Midbrain (tissue), 1 donor: ENCODE measurements at regions not wholly inside any gene's neighbourhood (a gene's known extent, or its start where the extent isn't known, plus 50 kb on each side); places are given as distances from the start of the nearest gene placed in this dataset.

ENCODE experiments used
- DNase-seq: peaks from one replicate; lab custom pipeline; 2025; lab: John Stamatoyannopoulos, UW

DNA sequence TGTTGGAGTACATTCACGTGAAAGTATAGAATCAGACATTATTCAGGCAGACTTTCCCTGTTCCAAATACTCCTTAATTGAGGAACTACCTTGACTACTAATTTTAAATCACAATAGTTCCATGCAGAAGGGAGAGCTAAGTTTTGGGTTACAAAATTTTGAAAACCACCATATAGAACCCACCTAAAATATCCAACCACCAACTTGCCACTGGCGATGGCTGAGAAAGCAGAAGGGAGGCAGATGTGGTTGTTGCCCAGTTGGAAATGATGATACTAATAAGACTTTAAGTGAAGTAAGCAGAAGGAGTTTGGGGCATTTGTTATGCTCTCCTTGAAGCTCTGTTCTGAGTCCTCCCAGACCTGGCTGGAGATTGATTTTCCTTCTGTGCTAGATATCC, 190.7 kb downstream of the HLX start:
- no peak for DNase-seq

DNA sequence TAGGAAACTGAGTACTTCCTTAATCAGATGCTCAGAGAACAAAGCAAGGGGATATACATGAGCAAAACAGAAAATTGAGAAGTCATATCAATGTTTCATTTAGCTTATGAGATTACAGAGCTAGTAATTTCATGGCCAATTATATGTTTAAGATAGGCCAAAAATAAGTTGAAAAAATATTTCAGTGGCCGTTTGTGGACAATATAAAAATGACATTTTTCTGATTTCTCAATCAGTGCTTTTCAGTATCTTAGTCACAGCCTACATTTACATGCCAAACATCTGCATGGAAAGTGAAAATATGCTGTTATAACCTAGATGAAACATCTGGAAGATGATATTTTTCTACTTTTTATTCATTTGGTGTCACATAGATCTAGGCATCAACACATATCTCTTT, 192.5 kb downstream of the HLX start:
- DNase-seq, result no peak

DNA sequence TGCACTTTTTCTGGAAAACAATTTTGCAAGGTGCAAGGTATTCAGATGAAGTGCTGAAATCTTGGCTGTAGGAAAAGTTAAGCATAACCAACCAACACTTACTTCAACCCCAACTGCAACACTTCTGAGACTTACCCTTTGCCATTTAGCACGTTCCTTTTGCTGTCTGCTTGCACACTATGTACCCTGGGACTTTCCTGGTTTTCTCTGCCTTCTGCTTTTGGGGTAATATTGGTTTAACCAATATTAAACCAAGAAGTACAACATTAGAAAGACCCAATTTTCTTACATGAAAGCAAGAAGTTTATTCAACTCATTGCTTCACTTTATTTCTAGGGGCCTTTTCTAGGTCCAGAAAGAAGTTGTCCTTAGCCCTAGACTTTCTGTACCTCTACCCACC, 193.0 kb downstream of the HLX start:
- DNase-seq, result no peak

- no peak for DNase-seq
Measured at GRCh38 chr1:221074332-221074731, 195.1 kb downstream of the HLX start.

GRCh38 chr1:221075911-221076310, 196.7 kb downstream of the HLX start:
- no peak for DNase-seq

GRCh38 chr1:221076391-221076811, 197.2 kb downstream of the HLX start:
- no peak for DNase-seq

DNA sequence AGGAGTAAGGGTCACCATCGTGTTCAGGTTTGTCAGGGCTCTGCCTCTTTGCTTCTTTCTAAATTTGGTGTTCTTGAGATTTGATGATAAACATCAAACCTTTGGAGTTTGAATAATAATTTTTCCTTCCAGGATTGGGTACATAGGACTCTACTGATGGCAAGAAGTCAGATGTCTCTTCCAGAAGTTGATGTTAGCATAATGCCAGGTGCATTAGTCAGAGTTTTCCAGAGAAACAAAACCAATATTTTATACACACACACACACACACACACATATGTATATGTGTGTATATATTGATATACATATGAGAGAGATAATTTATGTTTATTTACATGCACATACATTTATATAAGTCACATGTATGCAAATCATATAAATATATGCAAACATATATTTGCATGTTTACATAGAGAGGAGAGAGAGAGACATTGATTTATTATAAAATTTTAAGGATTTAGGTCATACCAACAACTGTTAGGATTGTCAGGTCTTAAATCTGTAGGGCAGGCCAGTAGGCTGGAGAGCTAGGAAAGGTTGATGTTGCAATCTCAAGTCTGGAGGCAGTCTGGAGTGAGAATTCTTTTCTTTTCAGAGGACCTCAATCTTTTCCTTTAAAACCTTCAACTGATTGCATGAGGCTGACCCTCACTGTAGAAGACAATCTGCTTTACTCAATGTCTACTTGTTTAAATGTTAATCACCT, 199.2 kb downstream of the HLX start:
- no peak for DNase-seq

DNA sequence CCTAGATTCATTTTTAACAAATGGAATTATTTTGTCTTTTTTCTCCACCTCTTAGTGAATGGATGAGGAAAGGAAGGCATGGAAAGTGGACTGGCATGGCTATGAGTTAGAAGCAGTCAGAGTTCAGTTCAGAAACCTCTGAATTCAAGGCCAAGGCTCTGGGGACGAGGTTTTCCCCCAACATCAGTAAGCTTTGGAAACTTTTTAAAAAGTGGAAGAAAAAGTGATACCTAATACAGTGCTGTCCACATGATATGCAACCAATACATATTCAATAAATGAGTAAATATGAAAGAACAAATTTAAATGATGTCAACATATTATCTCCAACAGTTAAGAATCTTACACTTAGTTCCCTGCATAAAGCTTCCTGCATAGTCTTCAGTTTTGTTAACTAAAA, 204.7 kb downstream of the HLX start:
- DNase-seq, result no peak

DNA sequence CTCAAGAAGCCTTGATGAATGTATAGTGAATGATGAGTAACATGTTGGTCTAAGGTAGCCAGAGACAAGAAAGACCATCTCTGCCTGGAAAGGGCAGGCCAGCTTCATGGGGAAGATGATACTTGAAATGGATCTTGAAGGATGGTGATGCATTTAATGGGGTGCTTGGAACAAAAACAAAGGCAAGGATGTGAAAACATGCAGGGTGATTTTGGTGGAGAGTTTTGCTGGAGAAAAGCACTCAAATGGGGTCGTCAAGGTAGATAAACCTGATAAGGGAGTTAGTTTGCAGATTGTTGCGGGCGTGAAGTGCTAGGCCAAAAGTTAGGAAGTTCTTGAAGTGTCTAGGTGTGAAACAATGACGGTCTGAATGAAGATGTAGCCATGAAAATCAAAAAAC, 205.4 kb downstream of the HLX start:
- no peak for DNase-seq

DNA sequence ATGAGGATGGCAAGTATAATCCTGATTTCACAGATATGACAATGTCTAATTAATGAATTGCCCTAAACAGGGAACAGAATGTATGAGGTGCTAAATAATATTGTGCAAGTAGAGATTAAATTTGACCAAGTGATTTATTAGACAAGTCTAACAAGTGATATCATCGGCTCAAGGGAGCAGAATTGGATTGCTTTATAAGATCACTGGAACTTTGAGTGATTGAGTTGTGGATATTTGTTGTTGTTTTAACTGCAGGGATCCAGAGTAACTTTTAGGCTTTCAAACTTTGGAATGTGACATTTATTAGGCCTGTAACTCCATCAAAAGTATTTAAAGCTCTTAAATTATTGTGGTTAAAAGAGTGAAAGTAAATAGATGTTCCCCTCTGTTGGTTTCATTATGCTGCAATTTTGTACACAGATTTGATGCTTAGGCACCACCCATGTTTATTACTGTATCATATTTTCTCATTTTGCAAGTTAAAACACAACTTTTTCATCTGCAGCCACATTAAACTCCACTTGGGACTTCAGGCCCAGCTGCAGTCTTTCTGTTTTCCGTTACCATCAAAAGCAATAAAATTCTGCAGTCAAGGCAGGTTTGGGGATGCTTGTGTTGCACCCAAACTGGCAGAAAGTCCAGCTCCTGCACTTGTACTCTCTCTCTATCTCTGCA, 206.6 kb downstream of the HLX start:
- no peak for DNase-seq

DNA sequence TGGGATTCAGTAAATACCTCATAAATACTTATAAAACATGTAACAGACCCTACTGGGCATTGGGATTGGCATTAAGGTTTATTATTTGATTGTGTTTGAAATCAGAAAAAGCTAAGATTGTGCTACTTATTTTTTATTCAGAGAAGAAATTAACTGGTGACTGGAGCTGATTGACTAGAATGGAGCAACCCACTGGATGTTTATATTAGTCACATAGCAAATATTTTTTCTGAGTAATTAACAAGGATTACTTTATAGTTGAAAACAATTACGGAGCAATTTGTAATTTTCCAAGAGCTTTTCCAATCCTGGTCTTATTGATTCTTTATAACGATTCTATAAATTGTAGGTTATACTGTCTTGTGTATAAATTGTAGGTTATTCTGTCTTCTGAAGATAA, 208.7 kb downstream of the HLX start:
- DNase-seq, result no peak

DNA sequence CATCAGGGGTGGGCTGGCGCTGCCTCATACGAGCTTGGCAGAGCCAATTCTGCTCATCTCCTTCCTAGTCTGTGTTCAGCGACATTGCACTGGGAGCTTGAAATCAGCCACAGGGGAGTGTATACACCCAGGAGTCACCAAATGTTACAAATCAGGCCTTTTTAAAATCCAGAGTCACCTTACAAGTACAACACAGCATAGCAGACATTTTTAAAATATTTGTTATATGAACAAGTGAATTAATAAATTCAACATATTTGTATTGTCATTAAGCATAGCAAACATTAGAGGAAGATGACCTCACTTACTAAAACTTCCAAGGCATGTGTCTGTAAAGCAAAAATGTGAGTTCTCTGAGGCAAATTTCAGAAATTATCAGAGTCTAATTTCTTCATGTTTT, 210.0 kb downstream of the HLX start:
- no peak for DNase-seq

DNA sequence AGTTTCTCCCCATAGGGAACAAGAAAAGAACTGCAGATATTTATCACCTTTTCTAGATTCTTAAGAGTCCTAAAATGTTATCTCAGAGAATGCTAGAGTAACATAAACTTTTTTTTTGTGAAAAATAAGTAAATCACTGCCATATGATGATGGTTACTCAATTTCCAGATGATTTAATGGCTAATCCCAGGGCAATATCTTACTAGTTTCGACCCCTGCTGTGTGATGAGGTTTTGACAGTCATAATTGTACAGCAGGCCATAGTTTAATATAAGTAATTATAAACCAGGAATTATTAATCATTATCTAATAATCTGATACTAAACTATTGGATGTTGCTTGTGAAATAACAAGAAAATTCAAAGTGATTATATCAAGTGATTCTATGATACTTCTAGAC, 210.6 kb downstream of the HLX start:
- no peak for DNase-seq

DNA sequence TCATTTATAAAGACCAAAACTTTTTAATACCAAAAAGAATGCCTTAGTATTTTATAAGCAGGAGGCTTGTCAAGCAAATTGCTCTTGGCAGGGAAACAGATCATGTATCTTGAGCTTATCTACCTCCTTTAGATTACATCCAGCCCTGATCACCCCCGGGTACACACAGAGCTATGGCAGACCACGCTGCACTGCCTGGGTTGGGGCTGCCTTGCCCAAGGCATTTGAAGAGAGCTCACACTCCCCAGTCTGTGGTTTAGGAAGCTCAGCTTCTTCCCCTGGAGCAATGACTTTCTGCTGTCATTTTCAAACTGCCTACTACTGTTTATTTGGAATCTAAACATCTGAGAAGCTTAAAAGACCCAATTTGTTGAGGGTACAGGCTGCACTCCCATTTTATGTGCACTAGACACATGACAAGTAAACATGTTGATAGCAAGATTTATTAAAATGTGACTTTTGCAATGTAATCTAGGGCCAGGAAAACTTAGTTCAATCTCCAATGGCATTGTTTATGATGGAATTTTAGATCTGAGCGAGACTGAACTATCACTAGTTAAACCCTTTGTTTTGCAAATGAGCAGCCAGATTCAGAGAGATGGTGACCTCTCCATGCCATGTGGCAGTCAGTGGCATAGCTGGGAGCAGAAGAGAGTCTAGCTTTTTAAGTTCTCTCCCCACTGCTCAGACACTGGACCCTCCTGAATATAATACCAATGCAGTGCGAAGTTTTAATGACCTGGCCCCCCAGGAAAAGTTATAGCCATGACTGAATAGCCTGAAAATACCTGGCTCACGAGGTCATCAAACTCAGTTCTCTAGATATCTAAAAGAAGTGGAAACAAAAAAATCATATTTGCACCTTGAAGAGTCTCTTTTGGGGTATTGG, 214.9 kb downstream of the HLX start:
- DNase-seq, result no peak

DNA sequence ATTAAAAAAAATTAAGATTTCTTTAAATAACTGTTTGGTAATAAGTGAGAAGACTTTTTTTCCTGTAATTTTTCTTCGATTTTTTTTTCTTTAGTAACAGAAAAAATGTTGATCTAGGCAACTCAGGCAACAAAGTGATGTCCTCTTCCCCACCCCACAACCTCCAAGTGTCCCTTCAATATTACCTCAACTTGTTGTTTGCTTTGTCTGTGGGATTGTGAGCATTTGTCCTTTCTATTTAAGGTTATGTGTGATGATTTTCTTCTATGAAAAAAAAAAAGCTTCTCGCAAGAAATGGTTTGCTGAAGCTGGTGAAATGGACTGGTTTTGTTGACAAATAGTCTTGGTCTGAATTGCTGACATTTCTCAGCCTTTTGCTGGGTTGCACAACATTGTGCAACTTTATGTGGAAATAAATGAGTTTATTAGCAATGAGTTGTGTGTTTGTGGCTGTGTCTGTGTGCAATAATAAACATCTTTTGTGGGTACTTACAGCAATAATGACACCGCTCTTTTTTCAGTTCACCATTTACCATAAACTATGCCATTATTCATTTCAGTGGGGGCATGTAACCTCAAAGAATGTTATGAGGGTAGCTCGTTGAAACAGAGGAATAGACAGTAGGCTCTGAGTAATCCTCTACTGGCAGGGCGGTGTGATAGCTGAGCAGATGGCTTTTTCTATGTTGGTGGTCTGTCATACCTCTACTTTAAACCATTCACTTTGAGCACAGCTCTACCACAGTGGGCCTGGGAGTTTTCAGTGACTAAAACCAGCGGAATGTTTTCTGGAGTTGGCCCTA, 218.4 kb downstream of the HLX start:
- DNase-seq, result no peak

DNA sequence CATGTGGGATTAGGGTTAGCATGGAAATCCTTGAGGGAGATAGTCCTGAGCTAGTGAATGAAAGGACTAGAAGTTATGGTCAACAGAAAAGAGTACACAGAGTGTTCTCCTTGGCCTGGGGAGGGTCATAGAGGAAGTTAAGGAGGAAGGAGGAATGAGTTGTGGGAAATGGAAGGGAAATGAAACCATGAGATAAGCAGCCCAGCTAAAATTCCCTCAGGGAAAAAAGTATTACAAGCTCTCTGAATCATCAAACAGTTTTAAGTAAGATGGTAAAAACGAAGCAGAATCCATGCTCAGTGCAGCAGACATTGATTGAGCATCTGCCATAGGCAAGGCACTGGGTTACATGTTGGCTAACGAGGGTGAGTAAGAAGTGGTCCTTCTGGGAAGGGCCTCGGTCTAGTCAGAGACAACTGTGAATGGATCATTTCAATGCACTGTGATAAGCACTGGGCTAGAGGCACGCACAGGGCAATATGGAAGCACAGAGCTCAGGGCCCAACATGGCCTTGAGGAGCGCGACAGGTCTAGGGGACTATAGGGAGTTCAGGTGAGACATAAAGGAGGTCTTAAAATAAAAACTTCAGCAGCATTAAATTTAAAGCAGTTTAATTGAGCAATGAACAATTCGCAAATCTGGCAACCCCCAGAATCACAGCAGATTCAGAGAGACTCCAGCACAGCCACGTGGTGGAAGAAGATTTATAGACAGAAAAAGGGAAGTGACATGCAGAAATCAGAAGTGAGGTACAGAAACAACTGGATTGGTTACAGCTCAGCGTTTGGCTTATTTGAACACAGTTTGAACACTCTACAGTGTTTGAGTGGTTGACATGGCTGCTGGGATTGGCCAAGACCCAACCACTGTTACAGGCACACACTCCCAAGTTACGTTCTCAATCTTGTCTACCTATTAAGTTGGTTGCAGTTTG, 219.5 kb downstream of the HLX start:
- no peak for DNase-seq

- no peak for DNase-seq
Measured at GRCh38 chr1:221099747-221100595, 220.7 kb downstream of the HLX start.

- no peak for DNase-seq
Measured at GRCh38 chr1:221100611-221101010, 221.4 kb downstream of the HLX start.

GRCh38 chr1:221101807-221102605, 222.8 kb downstream of the HLX start:
- no peak for DNase-seq
